PC-3 (cell line): ENCODE measurements at regions not wholly inside any gene's neighbourhood (a gene's known extent, or its start where the extent isn't known, plus 50 kb on each side); places are given as distances from the start of the nearest gene placed in this dataset.

Experiments used
- ATAC-seq: fragments of 200-7000 bp; cut with Tn5 transposase; 2 replicates; pipeline ENCODE4 v1.9.1; 2020; ENCODE audit warnings: mild to moderate bottlenecking, moderate library complexity
- BruUV-seq: library from RNA; stranded (reverse); fragments of 400-500 nt; replicated peaks from 2 replicates; lab custom pipeline; 2021; lab: Mats Ljungman, UMichigan
- CTCF ChIA-PET: fragments of 300-600 bp; sonication (Branson Sonifier 250); formaldehyde crosslinking; loops from one replicate; lab custom pipeline; 2022; ENCODE audit warnings: antibody characterized with exemption; lab: Charles Lee
- POLR2A ChIA-PET: fragments of 300-600 bp; sonication (Branson Sonifier 250); formaldehyde crosslinking; loops from one replicate; lab custom pipeline; 2022; ENCODE audit warnings: antibody characterized with exemption; ENCODE audit not compliant: unreplicated experiment; lab: Charles Lee
- DNase-seq: peaks from one replicate; pipeline ENCODE4 v3.0.0-alpha.2; 2015
- H2AFZ ChIP-seq: fragments of 300-600 bp; sonication (generic); 2 replicates; pipeline ENCODE4 v1.6.0; 2016; ENCODE audit warnings: antibody characterized with exemption, low read length
- H3F3A ChIP-seq: fragments of 300-600 bp; sonication (generic); one replicate; pipeline ENCODE4 v1.6.0; 2017; ENCODE audit warnings: antibody characterized with exemption, low read length, control low read depth, mild to moderate bottlenecking; ENCODE audit not compliant: unreplicated experiment
- H3K27ac ChIP-seq: fragments of 300-600 bp; sonication (generic); 2 replicates; pipeline ENCODE4 v1.5.1; 2016; ENCODE audit warnings: mild to moderate bottlenecking, low read length
- H3K27me3 ChIP-seq: fragments of 300-600 bp; sonication (generic); 2 replicates; pipeline ENCODE4 v1.6.1; 2016; ENCODE audit warnings: low read length, mixed read lengths
- H3K36me3 ChIP-seq: fragments of 300-600 bp; sonication (generic); 2 replicates; pipeline ENCODE4 v1.6.1; 2016; ENCODE audit warnings: low read depth, mixed run types, low read length, mixed read lengths
- H3K4me1 ChIP-seq: fragments of 300-600 bp; sonication (generic); 2 replicates; pipeline ENCODE4 v1.5.1; 2016; ENCODE audit warnings: low read length; ENCODE audit not compliant: insufficient read depth
- H3K4me2 ChIP-seq: fragments of 300-600 bp; sonication (generic); 2 replicates; pipeline ENCODE4 v1.6.0; 2016; ENCODE audit warnings: low read length
- H3K4me3 ChIP-seq: fragments of 300-600 bp; sonication (generic); 2 replicates; pipeline ENCODE4 v1.5.1; 2016; ENCODE audit warnings: mild to moderate bottlenecking, low read length, mixed read lengths
- H3K79me2 ChIP-seq: fragments of 300-600 bp; sonication (generic); 2 replicates; pipeline ENCODE4 v1.6.1; 2017; ENCODE audit warnings: low read length, mixed read lengths
- H3K9ac ChIP-seq: fragments of 300-600 bp; sonication (generic); 2 replicates; pipeline ENCODE4 v1.6.0; 2016; ENCODE audit warnings: mild to moderate bottlenecking, low read length
- H3K9me2 ChIP-seq: fragments of 300-600 bp; sonication (generic); replicated peaks from 2 replicates; pipeline ENCODE4 v1.6.1; 2016; ENCODE audit warnings: mixed run types, low read length, mixed read lengths
- H3K9me3 ChIP-seq: fragments of 300-600 bp; sonication (generic); 2 replicates; pipeline ENCODE4 v1.6.1; 2016; ENCODE audit warnings: low read length, mixed read lengths
- H4K20me1 ChIP-seq: fragments of 300-600 bp; sonication (generic); 2 replicates; pipeline ENCODE4 v1.6.1; 2016; ENCODE audit warnings: low read length, mixed read lengths
- CTCF ChIP-seq: fragments of 300-600 bp; sonication (generic); conservative IDR thresholded peaks from 2 replicates; pipeline ENCODE4 v1.5.1; 2017; ENCODE audit warnings: antibody characterized with exemption, low read depth, mild to moderate bottlenecking, low read length
- EZH2 ChIP-seq: fragments of 300-600 bp; sonication (generic); IDR thresholded peaks from one replicate; pipeline ENCODE4 v1.6.1; 2017; ENCODE audit warnings: antibody characterized with exemption, mild to moderate bottlenecking, low read length; ENCODE audit not compliant: unreplicated experiment
- EZH2phosphoT487 ChIP-seq: fragments of 300-600 bp; sonication (generic); IDR thresholded peaks from 2 replicates; pipeline ENCODE4 v1.6.1; 2018; ENCODE audit warnings: mild to moderate bottlenecking, antibody characterized with exemption, low read length, borderline replicate concordance
- intact Hi-C: fragments of 100-400 bp; cut with micrococcal nuclease; formaldehyde crosslinking; loops from 2 replicates; pipeline ENCODE4 v1.9.0; 2023

GRCh38 chr9:107112707-107113243, 170.3 kb upstream of the RAD23B start:
- Histone ChIP-seq H3K9me3 (no peaks in the 10 kb centered on the region), H3K9ac (no peak overlapping the region), H3K4me1 (no peaks in the 10 kb centered on the region), H3F3A (no peaks in the 10 kb centered on the region), H3K4me3 (no peak overlapping the region), H3K27me3 (no peaks in the 10 kb centered on the region), H4K20me1 (no peaks in the 10 kb centered on the region), H3K79me2 (no peaks in the 10 kb centered on the region), H3K36me3 (no peaks in the 10 kb centered on the region), H3K9me2 (no peaks in the 10 kb centered on the region), H3K4me2 (no peak overlapping the region), H2AFZ (no peak overlapping the region), H3K27ac (no peak overlapping the region)
- no TSS peak for BruUV-seq
- POLR2A ChIA-PET, result no interaction called here
- CTCF ChIA-PET, result no interaction called here
- DNase-seq (no peak), ATAC-seq (no peak)
- TF ChIP-seq EZH2phosphoT487 (no peak), EZH2 (no peak), CTCF (no peak)
- intact Hi-C loops, result no loop called here

DNA sequence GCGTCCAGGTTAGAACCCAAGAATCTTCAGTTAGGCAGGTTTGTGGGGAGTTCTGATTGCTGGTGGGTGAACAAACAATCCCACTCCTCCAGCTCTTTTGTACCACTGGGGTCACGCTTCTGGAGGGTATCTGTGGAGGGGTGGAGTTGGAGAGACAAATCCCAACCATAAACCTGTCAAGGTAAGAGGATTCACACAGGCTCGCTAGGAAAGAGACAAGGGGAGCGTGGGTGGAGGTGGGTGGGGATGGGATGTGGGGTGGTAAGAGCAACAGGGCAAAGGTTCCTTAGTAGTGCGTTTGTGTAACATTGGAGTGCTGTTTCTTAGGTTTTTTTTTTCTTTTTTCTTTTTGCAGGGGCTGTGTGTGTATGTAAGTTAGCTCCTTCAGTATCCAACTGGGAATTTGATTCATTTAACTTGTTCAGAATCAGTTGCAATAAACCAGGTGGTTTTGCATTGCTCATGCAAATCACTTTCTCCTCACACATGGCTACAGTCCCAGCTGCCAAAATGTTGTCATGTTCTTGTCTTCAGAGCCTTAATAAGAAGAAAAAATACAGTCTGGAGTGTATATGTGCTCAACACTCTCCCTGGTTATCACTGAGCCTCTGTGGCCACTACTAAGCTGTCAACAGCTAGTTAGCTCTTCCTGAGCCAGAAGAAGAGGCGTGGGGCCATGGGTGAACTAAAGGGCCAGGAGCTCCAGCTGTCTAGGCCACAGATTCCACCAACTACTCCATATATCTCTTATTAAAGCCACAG, 164.0 kb upstream of the RAD23B start:
- Histone ChIP-seq H3K36me3 (no peaks in the 10 kb centered on the region), H3K4me1 (no peaks in the 10 kb centered on the region), H3K9me2 (no peaks in the 10 kb centered on the region), H3K9ac (no peak overlapping the region), H3K27me3 (no peaks in the 10 kb centered on the region), H3K4me2 (no peak overlapping the region), H3K9me3 (no peaks in the 10 kb centered on the region), H3K27ac (no peak overlapping the region), H2AFZ (no peak overlapping the region), H4K20me1 (no peaks in the 10 kb centered on the region), H3K79me2 (no peaks in the 10 kb centered on the region), H3K4me3 (no peak overlapping the region), H3F3A (no peaks in the 10 kb centered on the region)
- DNase-seq (no peak), ATAC-seq (no peak)
- CTCF ChIA-PET, result no interaction called here
- TF ChIP-seq CTCF (no peak), EZH2 (no peak), EZH2phosphoT487 (no peak)
- POLR2A ChIA-PET, result no interaction called here
- no TSS peak for BruUV-seq
- intact Hi-C loops, result no loop called here

GRCh38 chr9:107119735-107120134, 163.3 kb upstream of the RAD23B start:
- H3K4me2 ChIP-seq, result no peak overlapping the region
- TF ChIP-seq EZH2phosphoT487 (no peak), CTCF (no peak)
- H3K79me2 ChIP-seq, result no peaks in the 10 kb centered on the region
- H3K9me3 ChIP-seq, result no peaks in the 10 kb centered on the region
- no peaks in the 10 kb centered on the region for H3F3A ChIP-seq
- no peak overlapping the region for H3K4me3 ChIP-seq
- H3K36me3 ChIP-seq, result no peaks in the 10 kb centered on the region
- no peak for DNase-seq
- no peak overlapping the region for H3K27ac ChIP-seq
- BruUV-seq, result no TSS peak
- intact Hi-C loops, result no loop called here
- no peak for ATAC-seq
- H3K27me3 ChIP-seq, result no peaks in the 10 kb centered on the region
- no peaks in the 10 kb centered on the region for H3K9me2 ChIP-seq
- H2AFZ ChIP-seq, result no peak overlapping the region
- H4K20me1 ChIP-seq, result no peaks in the 10 kb centered on the region
- POLR2A ChIA-PET, result no interaction called here
- H3K4me1 ChIP-seq, result no peaks in the 10 kb centered on the region
- H3K9ac ChIP-seq, result no peak overlapping the region
- CTCF ChIA-PET, result no interaction called here
